Transverse colon (tissue), 4 donors: ENCODE measurements at regions not wholly inside any gene's neighbourhood (a gene's known extent, or its start where the extent isn't known, plus 50 kb on each side); places are given as distances from the start of the nearest gene placed in this dataset.

Source experiments
- CTCF ChIP-seq, 5 experiments: fragments of 200-600 bp in 3 of 5; fragments of 450-650 bp in 2 of 5; sonication (generic) in 3 of 5; IDR thresholded peaks; 1 replicate in 2 of 5; 2 replicates in 3 of 5; pipeline ENCODE4 v1.5.1; 2016 to 2017; ENCODE audit warnings: antibody characterized with exemption in 5 of 5, inconsistent platforms in 3 of 5, mild to moderate bottlenecking in 2 of 5, moderate library complexity in 1 of 5
- EP300 ChIP-seq: sonication (generic); formaldehyde crosslinking; IDR thresholded peaks from one replicate; pipeline ENCODE4 v1.6.1; 2017; ENCODE audit warnings: antibody characterized with exemption, low read depth
- POLR2AphosphoS5 ChIP-seq, 3 donors: sonication (generic); formaldehyde crosslinking; IDR thresholded peaks; one replicate each; pipeline ENCODE4 v1.6.1; 2016; ENCODE audit warnings: antibody characterized with exemption in 3 of 3

GRCh38 chr13:72427757-72428528, 299.5 kb downstream of the MZT1 start:
- TF ChIP-seq POLR2AphosphoS5 (IDR thresholded peaks at IDR 0.05) (no peak), CTCF (IDR thresholded peaks at IDR 0.05) (no peak), EP300 (no peak)
